GM23248 (cell line): ENCODE measurements at regions not wholly inside any gene's neighbourhood (a gene's known extent, or its start where the extent isn't known, plus 50 kb on each side); places are given as distances from the start of the nearest gene placed in this dataset.

Experiments used
- EZH2 ChIP-seq: fragments of 200-600 bp; sonication (generic); IDR thresholded peaks from 2 replicates; pipeline ENCODE4 v1.6.1; 2018; ENCODE audit warnings: antibody characterized with exemption, mild to moderate bottlenecking; ENCODE audit not compliant: insufficient read depth, poor library complexity, severe bottlenecking
- EZH2phosphoT487 ChIP-seq: fragments of 200-600 bp; sonication (generic); IDR thresholded peaks from 2 replicates; pipeline ENCODE4 v1.6.1; 2018; ENCODE audit warnings: antibody characterized with exemption, moderate library complexity, mild to moderate bottlenecking, low read depth; ENCODE audit not compliant: insufficient read depth

GRCh38 chr17:14547016-14547415 lies 246.1 kb downstream of the HS3ST3B1 start:
- TF ChIP-seq EZH2 (no peak), EZH2phosphoT487 (no peak)
